ENCODE measurements at regions not wholly inside any gene's neighbourhood (a gene's known extent, or its start where the extent isn't known, plus 50 kb on each side); places are given as distances from the start of the nearest gene placed in this dataset.
A peak's percentile ranks its signal among the peaks of the same experiment; 100 is the strongest.

DNA sequence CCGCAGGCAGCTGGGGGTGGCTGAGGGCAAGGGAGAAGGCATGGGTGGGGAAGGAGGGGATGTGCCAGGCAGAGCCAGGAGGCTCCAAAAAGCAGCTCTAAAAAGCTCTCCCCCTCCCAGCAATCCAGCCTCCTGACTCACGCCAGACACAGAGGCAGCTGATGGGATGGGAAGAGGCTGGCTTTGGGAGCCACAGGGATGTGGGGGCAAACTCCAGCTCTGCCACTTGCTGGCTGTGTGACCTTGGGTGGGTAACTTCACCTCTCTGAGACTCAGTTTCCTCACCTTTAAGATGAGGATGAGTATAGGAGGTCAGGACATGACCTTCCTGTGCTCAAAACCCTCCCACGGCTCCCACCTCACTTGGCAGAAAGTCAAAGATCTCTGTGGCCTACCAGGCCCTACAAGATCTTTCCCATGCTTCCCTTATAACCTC, 148.9 kb downstream of the CEBPB start:
- Histone ChIP-seq H3K27me3 (ENCODE audit: control insufficient read depth in 1 of 2, insufficient read depth in 1 of 2, low read length in 2 of 2) (no peaks in the 10 kb centered on the region), H2BK15ac (ENCODE audit: low read depth, poor library complexity, severe bottlenecking) (no peak overlapping the region), H3K9me3 (ENCODE audit: control insufficient read depth, low read length) (no peaks in the 10 kb centered on the region), H4K8ac (ENCODE audit: low read length) (peak overlapping the region; percentile 73), H3K23ac (ENCODE audit: low read length in 2 of 2) (no peak overlapping the region), H2BK5ac (ENCODE audit: low read depth, low read length, poor library complexity, severe bottlenecking) (no peak overlapping the region), H3K4ac (ENCODE audit: low read depth in 1 of 2, low read length in 2 of 2) (peak overlapping the region; percentile 64 to 66), H2AFZ (ENCODE audit: low read depth, low read length) (no peak overlapping the region), H3K79me1 (replicated peaks; ENCODE audit: low read length, poor library complexity, severe bottlenecking) (no peaks in the 10 kb centered on the region), H3K4me2 (ENCODE audit: low read length, poor library complexity, severe bottlenecking) (no peak overlapping the region), H3K27ac (ENCODE audit: low read length, poor library complexity, severe bottlenecking) (peak overlapping the region; percentile 42), H2AK5ac (ENCODE audit: low read length, severe bottlenecking) (no peak overlapping the region), H3K4me3 (ENCODE audit: insufficient read depth in 1 of 2, low read depth in 1 of 2, low read length in 2 of 2) (peak overlapping the region in 1 of 2 experiments; percentile 58), H3K4me1 (ENCODE audit: control insufficient read depth, insufficient read depth, low read depth, low read length) (peaks cover 15% of the 10 kb centered on the region), H3K9ac (ENCODE audit: low read length) (peak overlapping the region; percentile 76), H2BK12ac (ENCODE audit: low read length in 2 of 2) (peak overlapping the region; percentile 84 to 92), H3K18ac (ENCODE audit: low read depth in 1 of 2, low read length in 2 of 2) (peak overlapping the region; percentile 25 to 81), H3K14ac (ENCODE audit: low read length in 2 of 2) (no peak overlapping the region), H3K36me3 (ENCODE audit: control insufficient read depth in 1 of 2, insufficient read depth in 2 of 2, low read depth in 1 of 2, low read length in 2 of 2) (no peaks in the 10 kb centered on the region), H2BK120ac (ENCODE audit: low read depth, low read length) (peak overlapping the region; percentile 52), H4K91ac (ENCODE audit: low read length) (peak overlapping the region; percentile 15)
- WGBS: 92% methylated on average over 2 of the region's 3 CpGs
- peak; percentile 62 for DNase-seq

DNA sequence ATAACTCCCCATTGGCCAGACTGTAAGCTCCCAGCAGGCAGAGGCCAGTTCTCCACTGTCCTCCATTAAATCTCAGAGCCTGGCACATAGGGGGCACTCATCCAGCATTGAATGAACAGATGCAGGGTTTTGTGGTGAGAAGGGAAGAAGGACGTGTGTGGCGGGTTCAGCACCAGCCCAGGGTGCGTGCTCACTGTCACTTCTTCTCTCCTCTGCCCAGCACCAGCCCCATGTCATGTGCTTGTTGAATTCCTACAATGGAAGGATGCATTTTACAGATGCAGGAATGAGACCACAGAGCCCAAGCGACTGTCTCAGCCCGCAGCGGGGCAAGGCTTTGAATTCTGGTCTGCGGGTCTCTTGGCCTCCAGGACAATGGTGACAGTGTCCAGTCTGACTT, 149.9 kb downstream of the CEBPB start:
- Histone ChIP-seq H3K4me2 (ENCODE audit: low read length, poor library complexity, severe bottlenecking) (no peak overlapping the region), H4K8ac (ENCODE audit: low read length) (no peak overlapping the region), H3K27me3 (ENCODE audit: control insufficient read depth in 1 of 2, insufficient read depth in 1 of 2, low read length in 2 of 2) (no peaks in the 10 kb centered on the region), H3K23ac (ENCODE audit: low read length in 2 of 2) (no peak overlapping the region), H3K9ac (ENCODE audit: low read length) (no peak overlapping the region), H2BK120ac (ENCODE audit: low read depth, low read length) (no peak overlapping the region), H3K4ac (ENCODE audit: low read depth in 1 of 2, low read length in 2 of 2) (no peak overlapping the region), H2BK12ac (ENCODE audit: low read length in 2 of 2) (peak overlapping the region in 1 of 2 experiments; percentile 40), H3K79me1 (replicated peaks; ENCODE audit: low read length, poor library complexity, severe bottlenecking) (no peaks in the 10 kb centered on the region), H4K91ac (ENCODE audit: low read length) (peak overlapping the region; percentile 6), H2BK5ac (ENCODE audit: low read depth, low read length, poor library complexity, severe bottlenecking) (no peak overlapping the region), H3K4me3 (ENCODE audit: insufficient read depth in 1 of 2, low read depth in 1 of 2, low read length in 2 of 2) (no peak overlapping the region), H2AFZ (ENCODE audit: low read depth, low read length) (no peak overlapping the region), H3K4me1 (ENCODE audit: control insufficient read depth, insufficient read depth, low read depth, low read length) (peaks cover 15% of the 10 kb centered on the region), H3K18ac (ENCODE audit: low read depth in 1 of 2, low read length in 2 of 2) (peak overlapping the region in 1 of 2 experiments; percentile 28), H3K27ac (ENCODE audit: low read length, poor library complexity, severe bottlenecking) (no peak overlapping the region), H3K9me3 (ENCODE audit: control insufficient read depth, low read length) (no peaks in the 10 kb centered on the region), H2AK5ac (ENCODE audit: low read length, severe bottlenecking) (no peak overlapping the region), H3K14ac (ENCODE audit: low read length in 2 of 2) (no peak overlapping the region), H3K36me3 (ENCODE audit: control insufficient read depth in 1 of 2, insufficient read depth in 2 of 2, low read depth in 1 of 2, low read length in 2 of 2) (no peaks in the 10 kb centered on the region), H2BK15ac (ENCODE audit: low read depth, poor library complexity, severe bottlenecking) (no peak overlapping the region)
- WGBS: 100% methylated on average over 6 of the region's 7 CpGs
- DNase-seq: no peak

- no peak overlapping the region for H3K27ac ChIP-seq (ENCODE audit: low read length, poor library complexity, severe bottlenecking)
- peak overlapping the region in 1 of 2 experiments; percentile 37 for H3K4ac ChIP-seq (ENCODE audit: low read depth in 1 of 2, low read length in 2 of 2)
- H4K8ac ChIP-seq (ENCODE audit: low read length): no peak overlapping the region
- H3K4me2 ChIP-seq (ENCODE audit: low read length, poor library complexity, severe bottlenecking): peak overlapping the region; percentile 3
- no peak for DNase-seq
- no peak overlapping the region for H3K18ac ChIP-seq (ENCODE audit: low read depth in 1 of 2, low read length in 2 of 2)
- H3K9ac ChIP-seq (ENCODE audit: low read length): no peak overlapping the region
- whole genome bisulfite sequencing: 98% methylated on average over 7 of the region's 9 CpGs
- H2BK15ac ChIP-seq (ENCODE audit: low read depth, poor library complexity, severe bottlenecking): peak overlapping the region; percentile 80
- no peak overlapping the region for H2AK5ac ChIP-seq (ENCODE audit: low read length, severe bottlenecking)
- H3K4me3 ChIP-seq (ENCODE audit: insufficient read depth in 1 of 2, low read depth in 1 of 2, low read length in 2 of 2): no peak overlapping the region
- H2BK12ac ChIP-seq (ENCODE audit: low read length in 2 of 2): peak overlapping the region; percentile 40 to 89
- no peak overlapping the region for H3K23ac ChIP-seq (ENCODE audit: low read length in 2 of 2)
- H4K91ac ChIP-seq (ENCODE audit: low read length): no peak overlapping the region
- H3K27me3 ChIP-seq (ENCODE audit: control insufficient read depth in 1 of 2, insufficient read depth in 1 of 2, low read length in 2 of 2): no peaks in the 10 kb centered on the region
- H2AFZ ChIP-seq (ENCODE audit: low read depth, low read length): no peak overlapping the region
- no peaks in the 10 kb centered on the region for H3K9me3 ChIP-seq (ENCODE audit: control insufficient read depth, low read length)
- no peak overlapping the region for H2BK5ac ChIP-seq (ENCODE audit: low read depth, low read length, poor library complexity, severe bottlenecking)
- no peaks in the 10 kb centered on the region for H3K36me3 ChIP-seq (ENCODE audit: control insufficient read depth in 1 of 2, insufficient read depth in 2 of 2, low read depth in 1 of 2, low read length in 2 of 2)
- peak overlapping the region; percentile 11 for H2BK120ac ChIP-seq (ENCODE audit: low read depth, low read length)
- H3K14ac ChIP-seq (ENCODE audit: low read length in 2 of 2): no peak overlapping the region
- no peaks in the 10 kb centered on the region for H3K79me1 ChIP-seq (replicated peaks; ENCODE audit: low read length, poor library complexity, severe bottlenecking)
- H3K4me1 ChIP-seq (ENCODE audit: control insufficient read depth, insufficient read depth, low read depth, low read length): peaks cover 15% of the 10 kb centered on the region
Measured at GRCh38 chr20:50341050-50341449, 150.4 kb downstream of the CEBPB start.

DNA sequence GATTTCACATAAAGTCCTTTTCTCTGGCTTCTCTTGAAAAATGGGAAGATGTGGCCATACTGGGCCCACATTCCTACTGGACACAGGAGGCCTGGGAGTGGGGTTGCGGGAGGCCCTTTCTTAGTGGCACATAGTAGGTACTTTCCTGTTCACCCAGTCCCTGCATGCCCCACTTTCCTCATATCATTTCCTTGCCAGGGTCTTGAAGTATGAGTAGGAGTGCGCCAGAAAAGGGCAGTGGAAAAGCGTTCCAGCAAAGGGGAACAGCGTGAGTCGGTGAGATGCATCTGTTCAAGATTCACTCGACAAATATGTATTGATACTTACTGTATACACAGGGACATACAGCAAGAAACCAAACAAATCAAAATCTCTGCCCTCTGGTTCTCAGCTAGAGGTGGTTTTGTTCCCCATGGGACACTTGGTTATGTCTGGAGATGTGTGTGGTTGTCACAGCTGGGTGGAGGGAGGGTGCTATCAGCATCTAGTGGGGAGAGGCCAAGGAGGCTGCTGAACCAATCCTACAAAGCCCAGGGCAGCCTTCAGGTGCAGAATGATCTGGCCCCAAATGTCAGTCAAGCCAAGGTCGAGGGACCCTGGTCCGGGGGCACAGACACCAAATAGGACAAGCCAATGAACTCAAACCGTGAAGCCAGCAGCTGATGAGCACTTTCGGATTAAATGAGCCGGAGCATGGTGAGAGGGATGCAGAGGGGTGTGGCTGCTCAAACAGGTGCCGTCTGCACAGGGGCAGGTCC, 151.4 kb downstream of the CEBPB start:
- peak overlapping the region in 1 of 2 experiments; percentile 47 for H3K18ac ChIP-seq (ENCODE audit: low read depth in 1 of 2, low read length in 2 of 2)
- no peak overlapping the region for H3K4me2 ChIP-seq (ENCODE audit: low read length, poor library complexity, severe bottlenecking)
- H2BK5ac ChIP-seq (ENCODE audit: low read depth, low read length, poor library complexity, severe bottlenecking): no peak overlapping the region
- no peaks in the 10 kb centered on the region for H3K27me3 ChIP-seq (ENCODE audit: control insufficient read depth in 1 of 2, insufficient read depth in 1 of 2, low read length in 2 of 2)
- peaks cover 23% of the 10 kb centered on the region for H3K4me1 ChIP-seq (ENCODE audit: control insufficient read depth, insufficient read depth, low read depth, low read length)
- no peak overlapping the region for H2BK15ac ChIP-seq (ENCODE audit: low read depth, poor library complexity, severe bottlenecking)
- H2BK12ac ChIP-seq (ENCODE audit: low read length in 2 of 2): peak overlapping the region; percentile 37 to 50
- no peak overlapping the region for H3K9ac ChIP-seq (ENCODE audit: low read length)
- H3K27ac ChIP-seq (ENCODE audit: low read length, poor library complexity, severe bottlenecking): no peak overlapping the region
- H3K9me3 ChIP-seq (ENCODE audit: control insufficient read depth, low read length): no peaks in the 10 kb centered on the region
- no peak overlapping the region for H3K4me3 ChIP-seq (ENCODE audit: insufficient read depth in 1 of 2, low read depth in 1 of 2, low read length in 2 of 2)
- H3K23ac ChIP-seq (ENCODE audit: low read length in 2 of 2): no peak overlapping the region
- DNase-seq: no peak
- H3K4ac ChIP-seq (ENCODE audit: low read depth in 1 of 2, low read length in 2 of 2): peak overlapping the region in 1 of 2 experiments; percentile 13
- no peaks in the 10 kb centered on the region for H3K79me1 ChIP-seq (replicated peaks; ENCODE audit: low read length, poor library complexity, severe bottlenecking)
- 97% methylated on average over 12 of the region's 12 CpGs for WGBS
- H2BK120ac ChIP-seq (ENCODE audit: low read depth, low read length): no peak overlapping the region
- no peaks in the 10 kb centered on the region for H3K36me3 ChIP-seq (ENCODE audit: control insufficient read depth in 1 of 2, insufficient read depth in 2 of 2, low read depth in 1 of 2, low read length in 2 of 2)
- H4K91ac ChIP-seq (ENCODE audit: low read length): no peak overlapping the region
- no peak overlapping the region for H2AK5ac ChIP-seq (ENCODE audit: low read length, severe bottlenecking)
- H4K8ac ChIP-seq (ENCODE audit: low read length): no peak overlapping the region
- no peak overlapping the region for H2AFZ ChIP-seq (ENCODE audit: low read depth, low read length)
- no peak overlapping the region for H3K14ac ChIP-seq (ENCODE audit: low read length in 2 of 2)

All from mesenchymal stem cell (in vitro differentiated cells and primary cell).